ENCODE measurements at regions not wholly inside any gene's neighbourhood (a gene's known extent, or its start where the extent isn't known, plus 50 kb on each side); places are given as distances from the start of the nearest gene placed in this dataset.

GRCh38 chr21:35479065-35479448, 430.0 kb upstream of the RUNX1 start:
- TF ChIP-seq, protein P1, sequence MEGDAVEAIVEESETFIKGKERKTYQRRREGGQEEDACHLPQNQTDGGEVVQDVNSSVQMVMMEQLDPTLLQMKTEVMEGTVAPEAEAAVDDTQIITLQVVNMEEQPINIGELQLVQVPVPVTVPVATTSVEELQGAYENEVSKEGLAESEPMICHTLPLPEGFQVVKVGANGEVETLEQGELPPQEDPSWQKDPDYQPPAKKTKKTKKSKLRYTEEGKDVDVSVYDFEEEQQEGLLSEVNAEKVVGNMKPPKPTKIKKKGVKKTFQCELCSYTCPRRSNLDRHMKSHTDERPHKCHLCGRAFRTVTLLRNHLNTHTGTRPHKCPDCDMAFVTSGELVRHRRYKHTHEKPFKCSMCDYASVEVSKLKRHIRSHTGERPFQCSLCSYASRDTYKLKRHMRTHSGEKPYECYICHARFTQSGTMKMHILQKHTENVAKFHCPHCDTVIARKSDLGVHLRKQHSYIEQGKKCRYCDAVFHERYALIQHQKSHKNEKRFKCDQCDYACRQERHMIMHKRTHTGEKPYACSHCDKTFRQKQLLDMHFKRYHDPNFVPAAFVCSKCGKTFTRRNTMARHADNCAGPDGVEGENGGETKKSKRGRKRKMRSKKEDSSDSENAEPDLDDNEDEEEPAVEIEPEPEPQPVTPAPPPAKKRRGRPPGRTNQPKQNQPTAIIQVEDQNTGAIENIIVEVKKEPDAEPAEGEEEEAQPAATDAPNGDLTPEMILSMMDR (IDR thresholded peaks at IDR 0.05; ENCODE audit: extremely low read depth in 1 of 2, insufficient read depth in 1 of 2, low read depth in 1 of 2, low read length in 2 of 2) = no peak
- TF ChIP-seq EZH2 (IDR thresholded peaks at IDR 0.05; ENCODE audit: borderline replicate concordance, low read depth, low read length, severe bottlenecking) = no peak
- no peak for TF ChIP-seq POLR2AphosphoS5 (IDR thresholded peaks at IDR 0.05; ENCODE audit: insufficient read depth, low read depth, low read length)
- TF ChIP-seq POLR2A (IDR thresholded peaks at IDR 0.05; ENCODE audit: low read depth, low read length) = no peak
- TF ChIP-seq JUN (IDR thresholded peaks at IDR 0.05; ENCODE audit: borderline replicate concordance, insufficient read depth, insufficient read length, low read depth) = no peak

Data from endothelial cell of umbilical vein (primary cell).